Loucy (cell line): ENCODE measurements at regions not wholly inside any gene's neighbourhood (a gene's known extent, or its start where the extent isn't known, plus 50 kb on each side); places are given as distances from the start of the nearest gene placed in this dataset.

Experiments
- H2AFZ ChIP-seq: fragments of 200-600 bp; sonication (generic); 2 replicates; pipeline ENCODE4 v1.6.0; 2016; ENCODE audit warnings: antibody characterized with exemption, mild to moderate bottlenecking, low read length, moderate library complexity
- H3F3A ChIP-seq: fragments of 200-600 bp; 2 replicates; pipeline ENCODE4 v1.6.0; 2016; ENCODE audit warnings: antibody characterized with exemption, low read depth, mild to moderate bottlenecking
- H3K27me3 ChIP-seq: fragments of 200-600 bp; sonication (generic); 2 replicates; pipeline ENCODE4 v1.6.1; 2014; ENCODE audit warnings: low read length, mild to moderate bottlenecking; ENCODE audit not compliant: insufficient read depth, poor library complexity, severe bottlenecking
- H3K36me3 ChIP-seq: fragments of 200-600 bp; sonication (generic); 2 replicates; pipeline ENCODE4 v1.6.1; 2016; ENCODE audit warnings: low read length; ENCODE audit not compliant: insufficient read depth
- H3K4me1 ChIP-seq: fragments of 200-600 bp; sonication (generic); 2 replicates; pipeline ENCODE4 v1.5.1; 2014; ENCODE audit warnings: low read length, mild to moderate bottlenecking; ENCODE audit not compliant: insufficient read depth, poor library complexity, severe bottlenecking
- H3K4me2 ChIP-seq: fragments of 200-600 bp; sonication (generic); 2 replicates; pipeline ENCODE4 v1.6.0; 2014; ENCODE audit warnings: antibody characterized with exemption, low read length, low read depth, mild to moderate bottlenecking; ENCODE audit not compliant: poor library complexity, severe bottlenecking
- H3K4me3 ChIP-seq: fragments of 200-600 bp; sonication (generic); 2 replicates; pipeline ENCODE4 v1.5.1; 2014; ENCODE audit warnings: low read length, mild to moderate bottlenecking, mixed read lengths; ENCODE audit not compliant: poor library complexity, severe bottlenecking
- H3K79me2 ChIP-seq: fragments of 200-600 bp; sonication (generic); 2 replicates; pipeline ENCODE4 v1.6.1; 2014; ENCODE audit warnings: low read length; ENCODE audit not compliant: insufficient read depth
- H3K9ac ChIP-seq: fragments of 200-600 bp; sonication (generic); 2 replicates; pipeline ENCODE4 v1.6.0; 2014; ENCODE audit warnings: mild to moderate bottlenecking, low read depth, low read length, moderate library complexity; ENCODE audit not compliant: poor library complexity, severe bottlenecking
- H3K9me2 ChIP-seq: fragments of 200-600 bp; sonication (generic); replicated peaks from 2 replicates; pipeline ENCODE4 v1.6.1; 2016; ENCODE audit warnings: low read depth, low read length, mixed read lengths
- H3K9me3 ChIP-seq: fragments of 200-600 bp; sonication (generic); 2 replicates; pipeline ENCODE4 v1.6.1; 2014; ENCODE audit warnings: mild to moderate bottlenecking, antibody characterized with exemption, low read length, low read depth; ENCODE audit not compliant: insufficient read depth
- H4K20me1 ChIP-seq: fragments of 200-600 bp; sonication (generic); 2 replicates; pipeline ENCODE4 v1.6.0; 2014; ENCODE audit warnings: antibody characterized with exemption, low read length, mild to moderate bottlenecking; ENCODE audit not compliant: insufficient read depth, poor library complexity, severe bottlenecking
- CTCF ChIP-seq: fragments of 200-600 bp; sonication (generic); conservative IDR thresholded peaks from 2 replicates; pipeline ENCODE4 v1.5.1; 2014; ENCODE audit warnings: mild to moderate bottlenecking, antibody characterized with exemption, low read length
- EZH2phosphoT487 ChIP-seq: fragments of 200-600 bp; IDR thresholded peaks from 2 replicates; pipeline ENCODE4 v1.6.1; 2018; ENCODE audit warnings: antibody characterized with exemption, mild to moderate bottlenecking, moderate library complexity, borderline replicate concordance

- peak overlapping the region; percentile 91 for H3K4me2 ChIP-seq
- H3F3A ChIP-seq = no peaks in the 10 kb centered on the region
- no peaks in the 10 kb centered on the region for H3K9me2 ChIP-seq
- H3K4me3 ChIP-seq = peak overlapping the region; percentile 94
- TF ChIP-seq EZH2phosphoT487 (no peak), CTCF (0 out of 2 replicates have a peak, but pooled peaks have one; percentile 2)
- H2AFZ ChIP-seq = peak overlapping the region; percentile 93; the same call in 1 of the 2 replicates
- no peaks in the 10 kb centered on the region for H4K20me1 ChIP-seq
- peak overlapping the region; percentile 80 for H3K9ac ChIP-seq
- H3K4me1 ChIP-seq = peaks cover 21% of the 10 kb centered on the region
- no peaks in the 10 kb centered on the region for H3K79me2 ChIP-seq
- H3K36me3 ChIP-seq = no peaks in the 10 kb centered on the region
- H3K9me3 ChIP-seq = no peaks in the 10 kb centered on the region
- peaks cover 7% of the 10 kb centered on the region for H3K27me3 ChIP-seq
These were observed 227.3 kb upstream of the C2CD4B start for GRCh38 chr15:62392376-62392775.

- Histone ChIP-seq H3F3A (no peaks in the 10 kb centered on the region), H3K9me3 (no peaks in the 10 kb centered on the region; the same call in 1 of the 2 replicates), H3K4me2 (peak overlapping the region; percentile 91), H3K9me2 (no peaks in the 10 kb centered on the region), H3K9ac (no peak overlapping the region), H4K20me1 (no peaks in the 10 kb centered on the region), H3K27me3 (peaks cover 7% of the 10 kb centered on the region), H3K4me1 (peaks cover 21% of the 10 kb centered on the region), H3K79me2 (no peaks in the 10 kb centered on the region), H2AFZ (no peak overlapping the region), H3K4me3 (peak overlapping the region; percentile 94), H3K36me3 (no peaks in the 10 kb centered on the region)
- TF ChIP-seq CTCF = no peak
These were observed 228.1 kb upstream of the C2CD4B start for GRCh38 chr15:62393196-62393595.

GRCh38 chr15:62394079-62394478 lies 229.0 kb upstream of the C2CD4B start:
- H3K27me3 ChIP-seq = peaks cover 7% of the 10 kb centered on the region
- H2AFZ ChIP-seq = no peak overlapping the region
- H3K4me2 ChIP-seq = no peak overlapping the region
- H3K4me3 ChIP-seq = no peak overlapping the region
- TF ChIP-seq EZH2phosphoT487 (no peak), CTCF (no peak)
- H3F3A ChIP-seq = no peaks in the 10 kb centered on the region
- H3K9ac ChIP-seq = no peak overlapping the region
- no peaks in the 10 kb centered on the region for H3K79me2 ChIP-seq
- no peaks in the 10 kb centered on the region for H3K36me3 ChIP-seq
- no peaks in the 10 kb centered on the region; the same call in 1 of the 2 replicates for H3K9me3 ChIP-seq
- H3K4me1 ChIP-seq = peaks cover 20% of the 10 kb centered on the region
- H3K9me2 ChIP-seq = no peaks in the 10 kb centered on the region
- H4K20me1 ChIP-seq = no peaks in the 10 kb centered on the region
